ENCODE measurements at regions not wholly inside any gene's neighbourhood (a gene's known extent, or its start where the extent isn't known, plus 50 kb on each side); places are given as distances from the start of the nearest gene placed in this dataset.

GRCh38 chr16:86157616-86158247, 258.8 kb downstream of the IRF8 start:
- no peak for DNase-seq (ENCODE audit: low spot score)

GRCh38 chr16:86158688-86159360, 259.9 kb downstream of the IRF8 start:
- TF ChIP-seq POLR2A (IDR thresholded peaks at IDR 0.05) (no peak), CTCF (IDR thresholded peaks at IDR 0.05) (no peak), POLR2AphosphoS5 (IDR thresholded peaks at IDR 0.05) (no peak)
- DNase-seq (ENCODE audit: low spot score): no peak
- no peaks in the 10 kb centered on the region for H3K9me3 ChIP-seq
- H3K4me1 ChIP-seq (replicated peaks): no peaks in the 10 kb centered on the region
- no peaks in the 10 kb centered on the region for H3K36me3 ChIP-seq
- no peak overlapping the region for H3K4me3 ChIP-seq
- WGBS: 72% methylated on average over 10 of the region's 10 CpGs
- H3K27ac ChIP-seq: peak overlapping the region in 1 of 2 donors; percentile 2
- H3K27me3 ChIP-seq (replicated peaks; ENCODE audit: insufficient read depth): peaks cover 3% of the 10 kb centered on the region
- intact Hi-C loops (cut with DNase I): no loop called here

More at GRCh38 chr16:86157616-86158247, 258.8 kb downstream of the IRF8 start:
- no peak overlapping the region for H3K4me3 ChIP-seq
- WGBS: 57% methylated on average over 6 of the region's 6 CpGs
- TF ChIP-seq CTCF (IDR thresholded peaks at IDR 0.05) (no peak), POLR2AphosphoS5 (IDR thresholded peaks at IDR 0.05) (no peak), POLR2A (IDR thresholded peaks at IDR 0.05) (no peak)
- no peaks in the 10 kb centered on the region for H3K36me3 ChIP-seq
- H3K9me3 ChIP-seq: no peaks in the 10 kb centered on the region
- peak overlapping the region in 1 of 2 donors; percentile 2 for H3K27ac ChIP-seq
- intact Hi-C loops (cut with DNase I): no loop called here
- H3K27me3 ChIP-seq (replicated peaks; ENCODE audit: insufficient read depth): peaks cover 3% of the 10 kb centered on the region
- H3K4me1 ChIP-seq (replicated peaks): no peaks in the 10 kb centered on the region

- no peak for DNase-seq (ENCODE audit: low spot score)
- WGBS: 97% methylated on average over 2 of the region's 2 CpGs
- TF ChIP-seq POLR2A (IDR thresholded peaks at IDR 0.05) (no peak), POLR2AphosphoS5 (IDR thresholded peaks at IDR 0.05) (no peak), CTCF (IDR thresholded peaks at IDR 0.05) (no peak)
Measured at GRCh38 chr16:86165479-86165878, 266.5 kb downstream of the IRF8 start.

GRCh38 chr16:86166414-86166813, 267.5 kb downstream of the IRF8 start:
- no peak for DNase-seq (ENCODE audit: low spot score)
- Histone ChIP-seq H3K36me3 (no peaks in the 10 kb centered on the region), H3K9me3 (no peaks in the 10 kb centered on the region), H3K4me1 (replicated peaks) (no peaks in the 10 kb centered on the region), H3K27ac (no peak overlapping the region), H3K4me3 (no peak overlapping the region), H3K27me3 (replicated peaks; ENCODE audit: insufficient read depth) (no peaks in the 10 kb centered on the region)
- TF ChIP-seq CTCF (IDR thresholded peaks at IDR 0.05) (no peak), POLR2A (IDR thresholded peaks at IDR 0.05) (no peak), POLR2AphosphoS5 (IDR thresholded peaks at IDR 0.05) (no peak)
- intact Hi-C loops (cut with DNase I): no loop called here

More at GRCh38 chr16:86165479-86165878, 266.5 kb downstream of the IRF8 start:
- H3K27me3 ChIP-seq (replicated peaks; ENCODE audit: insufficient read depth): no peaks in the 10 kb centered on the region
- H3K9me3 ChIP-seq: no peaks in the 10 kb centered on the region
- H3K36me3 ChIP-seq: no peaks in the 10 kb centered on the region
- intact Hi-C loops (cut with DNase I): no loop called here
- H3K4me3 ChIP-seq: no peak overlapping the region
- no peaks in the 10 kb centered on the region for H3K4me1 ChIP-seq (replicated peaks)
- no peak overlapping the region for H3K27ac ChIP-seq

GRCh38 chr16:86167061-86167460, 268.1 kb downstream of the IRF8 start:
- no peaks in the 10 kb centered on the region for H3K27me3 ChIP-seq (replicated peaks; ENCODE audit: insufficient read depth)
- no peaks in the 10 kb centered on the region for H3K9me3 ChIP-seq
- TF ChIP-seq CTCF (IDR thresholded peaks at IDR 0.05) (no peak), POLR2AphosphoS5 (IDR thresholded peaks at IDR 0.05) (no peak), POLR2A (IDR thresholded peaks at IDR 0.05) (no peak)
- H3K27ac ChIP-seq: no peak overlapping the region
- intact Hi-C loops (cut with DNase I): no loop called here
- H3K4me1 ChIP-seq (replicated peaks): no peaks in the 10 kb centered on the region
- DNase-seq (ENCODE audit: low spot score): no peak
- H3K4me3 ChIP-seq: no peak overlapping the region
- H3K36me3 ChIP-seq: no peaks in the 10 kb centered on the region
- WGBS: 56% methylated on average over 7 of the region's 7 CpGs
